HG03159 (cell line): ENCODE measurements at regions not wholly inside any gene's neighbourhood (a gene's known extent, or its start where the extent isn't known, plus 50 kb on each side); places are given as distances from the start of the nearest gene placed in this dataset.
"Not testable (repeated sequence)": the region's sequence is repeated elsewhere in the genome, so short reads cannot be mapped to it uniquely, and the experiment has no call there.

Source experiments
- ATAC-seq: cut with Tn5 transposase; IDR thresholded peaks from one replicate; pipeline ENCODE4 v1.9.1; 2021; ENCODE audit warnings: mild to moderate bottlenecking, moderate library complexity; ENCODE audit not compliant: unreplicated experiment

DNA sequence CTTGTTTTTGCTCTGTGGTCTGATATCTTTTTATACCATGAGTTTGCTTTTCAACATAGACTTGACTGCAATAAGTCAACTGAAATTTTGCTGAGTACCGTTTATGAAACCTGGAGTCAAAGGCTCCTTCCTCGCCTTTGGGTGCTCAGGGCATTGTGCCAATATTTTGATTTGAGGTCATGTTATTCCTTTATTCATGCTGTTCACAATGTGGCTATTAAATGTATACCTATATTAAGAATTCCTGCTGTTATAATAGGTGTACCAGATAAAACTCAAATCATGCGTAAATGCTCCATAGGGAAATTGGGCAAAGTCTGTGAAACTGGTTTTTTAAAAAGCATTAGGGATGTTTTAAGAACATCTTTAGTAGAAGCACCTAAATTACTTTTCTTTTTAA lies 334.0 kb upstream of the NUDT12 start:
- no peak for ATAC-seq

DNA sequence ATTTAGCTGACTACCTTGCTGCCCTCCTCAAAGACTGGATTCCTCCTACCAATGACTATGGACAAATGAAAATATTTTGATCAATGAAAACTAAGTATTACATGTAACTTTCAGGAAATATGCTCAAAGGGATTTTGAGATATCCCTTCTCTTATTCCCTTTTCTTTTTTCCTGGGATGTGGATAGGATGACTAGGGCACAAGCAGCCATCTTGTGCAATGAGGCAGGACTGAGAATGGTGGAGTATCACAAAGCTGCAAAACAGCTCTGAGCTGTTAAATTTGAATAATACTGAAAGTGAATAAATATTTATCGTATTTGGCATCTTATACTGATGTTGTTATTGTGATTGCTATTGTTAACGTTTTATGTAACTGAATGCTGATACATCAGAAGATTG lies 333.1 kb upstream of the NUDT12 start:
- no peak for ATAC-seq

DNA sequence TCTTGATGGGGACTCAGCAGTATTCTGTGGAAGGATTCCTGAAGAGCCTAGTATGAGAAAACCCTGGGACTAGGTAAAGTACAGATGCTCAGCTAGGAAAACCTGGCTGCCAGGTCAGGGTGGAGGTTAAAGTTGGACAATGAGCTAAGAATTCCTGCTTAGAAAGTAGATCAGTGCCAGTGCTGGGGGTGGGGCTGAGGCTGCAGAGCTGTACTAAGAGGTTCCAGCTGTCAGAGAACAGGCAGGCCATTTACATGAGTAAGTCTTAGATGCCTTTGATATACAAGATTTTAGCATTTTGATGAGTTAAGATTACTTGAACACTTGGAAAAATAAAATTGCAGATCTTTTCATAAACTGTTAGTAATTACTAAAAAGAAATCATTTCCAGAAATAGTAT lies 332.3 kb upstream of the NUDT12 start:
- ATAC-seq, result no peak

DNA sequence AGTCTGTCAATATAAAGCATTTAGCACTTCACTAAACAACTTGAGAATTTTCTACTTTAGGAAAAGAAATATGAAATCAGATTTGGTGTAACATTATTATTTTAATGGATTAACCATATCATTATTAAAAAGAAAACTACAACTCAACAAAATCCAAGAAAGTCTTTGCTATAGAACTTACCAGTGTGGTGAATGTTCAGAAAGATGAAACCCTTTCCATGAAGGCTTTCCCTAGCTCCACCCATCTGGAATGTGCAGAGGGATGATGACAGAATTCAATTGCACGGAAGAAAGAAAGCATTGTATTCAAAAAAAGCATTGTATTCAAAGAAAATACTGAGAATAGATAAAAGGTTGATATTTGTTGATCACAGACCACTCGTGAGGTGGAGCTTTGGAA lies 328.6 kb upstream of the NUDT12 start:
- no peak for ATAC-seq

DNA sequence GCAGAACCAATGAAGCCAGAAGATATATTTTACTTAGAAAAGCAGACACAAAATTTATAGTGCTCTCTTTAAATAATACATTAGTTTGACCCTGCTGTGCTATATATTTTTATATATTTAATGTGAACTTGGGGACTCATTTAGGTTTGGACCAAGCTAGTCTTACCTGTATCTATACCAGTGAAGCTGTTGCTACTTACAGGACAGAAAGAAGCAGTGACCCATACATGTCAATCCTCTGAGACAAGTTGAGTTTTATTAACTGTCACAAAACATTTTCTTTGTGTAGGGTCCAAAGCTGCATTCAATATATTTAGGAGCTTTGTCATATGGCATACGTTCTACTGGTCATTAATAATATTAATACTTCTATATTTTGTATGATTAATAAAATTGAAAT lies 327.7 kb upstream of the NUDT12 start:
- ATAC-seq, result no peak

DNA sequence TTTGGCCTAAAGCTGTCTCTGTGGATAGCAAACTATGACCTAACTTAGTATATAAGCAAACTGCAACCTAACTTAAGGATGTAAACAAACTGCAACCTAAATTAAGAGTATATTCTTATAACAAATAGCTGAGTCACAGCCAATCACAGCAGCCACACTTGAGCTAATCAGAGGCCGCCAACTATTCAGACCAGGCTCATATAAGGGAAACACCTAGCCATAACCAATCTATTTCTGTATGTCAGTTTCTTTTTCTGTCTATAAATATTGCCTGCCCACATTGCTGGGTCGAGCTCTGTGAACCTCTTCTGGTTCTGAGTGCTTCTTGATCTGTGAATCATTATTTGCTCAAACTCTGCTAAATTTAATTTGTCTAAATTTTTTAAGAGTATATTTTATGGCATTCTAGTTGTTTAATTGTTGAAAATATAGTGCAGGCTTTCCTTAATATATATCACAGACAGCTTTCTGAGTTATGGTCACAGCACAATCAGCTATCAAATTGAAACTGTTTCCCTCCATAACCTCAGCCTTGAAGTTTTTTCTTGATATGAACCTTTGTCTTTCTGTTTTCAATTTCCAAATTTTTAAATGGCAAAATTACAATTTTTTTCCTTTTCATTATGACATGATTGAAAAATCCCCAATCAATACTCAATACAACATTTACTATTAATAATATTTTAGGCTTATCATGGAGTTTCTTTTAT lies 327.1 kb upstream of the NUDT12 start:
- ATAC-seq, result no peak

DNA sequence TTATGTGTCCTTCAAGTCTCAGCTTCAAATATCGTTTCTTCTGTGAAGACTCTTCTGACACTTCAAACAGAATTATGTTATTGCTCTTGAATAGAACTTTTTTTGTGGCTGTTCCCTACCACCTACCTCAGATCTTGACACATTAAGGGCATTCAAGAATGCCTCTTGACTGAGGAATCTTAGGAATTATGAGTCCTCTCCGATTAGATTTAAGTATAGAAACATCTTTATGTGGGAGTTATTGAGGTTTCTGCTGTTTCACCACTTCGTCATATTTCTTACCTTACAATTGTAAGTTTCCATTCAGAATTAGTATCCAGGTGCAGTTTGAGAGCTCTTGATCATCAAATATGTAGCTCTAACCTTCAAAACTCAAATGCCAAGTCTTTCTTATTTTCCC lies 324.2 kb upstream of the NUDT12 start:
- ATAC-seq, result no peak

DNA sequence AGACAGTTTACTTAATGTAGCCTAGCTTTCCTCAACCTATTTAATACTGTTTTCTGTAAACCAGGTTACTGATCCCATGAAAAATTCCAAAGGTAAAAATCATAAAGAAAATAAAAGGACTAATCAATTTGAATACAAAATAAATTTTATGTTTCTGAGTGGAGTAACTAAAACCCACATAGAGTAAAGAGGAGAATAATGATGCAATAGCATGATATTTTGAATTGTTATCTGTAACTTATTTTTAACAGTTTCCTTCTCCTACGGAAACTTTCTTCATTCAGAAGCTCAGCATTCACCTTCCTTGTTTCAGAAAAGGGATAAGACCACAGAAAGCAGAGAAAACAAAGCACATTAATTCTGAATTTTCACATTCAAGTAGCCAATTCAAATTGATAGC lies 320.6 kb upstream of the NUDT12 start:
- ATAC-seq, result no peak

DNA sequence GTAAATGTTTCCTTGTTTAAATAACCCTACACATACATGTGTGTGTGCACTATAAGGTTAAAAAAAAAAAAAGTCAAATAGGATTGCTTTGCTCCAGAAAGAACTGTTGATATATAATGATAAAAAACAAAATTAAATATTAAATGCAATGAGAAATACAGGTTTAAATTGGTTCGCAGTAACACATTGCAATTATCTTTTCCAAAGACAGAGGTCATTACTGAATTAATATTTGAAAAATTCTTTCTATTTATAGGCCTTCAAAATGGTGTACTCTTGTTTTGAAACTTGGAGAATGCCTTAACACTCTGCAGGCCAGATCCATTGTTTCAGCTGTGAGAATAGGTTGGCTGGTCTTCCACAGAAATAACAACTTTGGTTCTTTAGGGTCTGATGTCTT lies 319.0 kb upstream of the NUDT12 start:
- no peak for ATAC-seq

DNA sequence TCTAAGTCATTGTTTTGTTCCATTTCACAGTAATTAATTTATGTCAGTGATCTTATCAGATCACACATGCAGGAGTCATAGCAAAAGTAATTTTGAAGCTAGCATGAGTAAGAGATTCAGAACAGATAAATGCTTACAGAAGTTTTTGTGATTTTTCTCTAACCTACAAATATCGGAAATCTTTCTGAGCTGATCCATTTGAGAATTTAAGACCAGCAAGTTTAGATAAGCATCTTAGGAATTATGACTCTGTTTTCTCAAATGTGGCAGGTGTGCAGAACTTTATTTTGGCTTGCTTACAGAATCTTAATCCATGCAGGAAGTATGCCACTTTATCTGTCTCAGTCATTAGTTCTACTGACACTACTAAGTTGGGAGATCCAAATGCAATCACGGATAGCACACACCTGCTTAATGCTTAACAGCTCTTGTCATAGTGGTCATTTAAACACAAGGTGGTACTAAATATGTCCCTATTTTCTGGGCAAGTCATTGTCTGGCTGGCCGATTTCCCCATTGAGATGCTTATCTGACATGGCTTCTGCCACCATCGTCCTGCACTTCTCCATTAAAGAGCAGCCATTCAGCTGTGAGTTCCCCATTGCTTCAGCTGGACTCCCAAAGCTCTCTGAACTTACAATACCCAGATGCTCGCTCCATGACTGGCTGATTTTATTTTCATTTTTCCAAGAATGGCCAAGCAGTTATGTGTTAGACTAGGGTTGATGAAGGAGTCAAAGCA lies 305.4 kb upstream of the NUDT12 start:
- ATAC-seq, result no peak

DNA sequence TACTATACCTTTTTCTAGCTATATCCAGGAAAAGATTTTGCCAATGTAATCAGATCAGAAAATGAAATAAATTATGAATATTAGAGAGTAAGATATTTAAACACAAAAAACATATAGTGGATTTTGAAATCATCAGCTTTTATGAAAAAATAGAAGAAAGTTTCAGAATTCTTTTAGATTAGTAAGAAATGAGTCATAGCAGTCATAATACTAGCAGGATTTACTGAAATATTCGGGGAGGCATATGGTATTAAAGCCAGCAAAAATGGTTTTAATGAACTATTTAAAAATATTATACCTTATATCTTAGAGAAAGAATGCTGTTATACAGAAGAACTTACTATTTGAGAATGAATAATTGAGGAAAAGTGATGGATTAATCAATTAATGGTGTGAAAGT lies 303.6 kb upstream of the NUDT12 start:
- ATAC-seq, result no peak

DNA sequence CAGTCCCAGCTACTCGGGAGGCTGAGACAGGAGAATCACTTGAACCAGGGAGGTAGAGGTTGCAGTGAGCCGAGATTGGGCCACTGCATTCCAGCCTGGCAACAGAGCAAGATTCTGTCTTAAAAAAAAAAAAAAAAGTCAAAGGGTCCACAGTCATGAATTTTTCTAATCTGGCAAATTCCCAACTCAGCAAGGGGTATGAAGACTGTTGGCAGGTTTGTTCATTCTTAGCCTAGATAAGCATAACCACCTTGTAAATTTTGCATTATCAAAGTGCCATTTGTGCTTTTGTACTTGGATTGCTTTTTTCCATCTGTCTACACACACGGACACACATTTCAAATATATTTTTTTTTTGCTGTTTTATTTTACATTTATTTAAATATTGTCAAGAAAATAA lies 299.8 kb upstream of the NUDT12 start:
- ATAC-seq, result no peak

DNA sequence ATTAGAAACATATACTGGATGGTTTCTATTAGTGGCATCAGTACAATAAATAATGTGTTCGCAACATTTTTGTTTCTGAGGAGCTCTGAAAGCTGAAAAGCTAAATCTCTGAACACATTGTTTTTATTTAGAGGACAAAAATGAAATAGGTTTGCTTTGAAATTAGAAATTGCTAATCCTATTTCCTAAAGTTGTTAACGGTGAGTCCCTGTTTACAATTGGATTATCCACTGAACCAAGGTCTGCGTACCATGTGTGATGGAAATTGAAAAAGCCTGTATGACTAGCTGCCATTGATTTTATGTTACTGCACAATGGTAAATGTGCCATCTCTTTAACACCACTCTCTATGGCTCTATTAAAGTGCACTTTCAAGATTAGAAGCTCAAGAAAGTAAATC lies 297.7 kb upstream of the NUDT12 start:
- ATAC-seq, result no peak

DNA sequence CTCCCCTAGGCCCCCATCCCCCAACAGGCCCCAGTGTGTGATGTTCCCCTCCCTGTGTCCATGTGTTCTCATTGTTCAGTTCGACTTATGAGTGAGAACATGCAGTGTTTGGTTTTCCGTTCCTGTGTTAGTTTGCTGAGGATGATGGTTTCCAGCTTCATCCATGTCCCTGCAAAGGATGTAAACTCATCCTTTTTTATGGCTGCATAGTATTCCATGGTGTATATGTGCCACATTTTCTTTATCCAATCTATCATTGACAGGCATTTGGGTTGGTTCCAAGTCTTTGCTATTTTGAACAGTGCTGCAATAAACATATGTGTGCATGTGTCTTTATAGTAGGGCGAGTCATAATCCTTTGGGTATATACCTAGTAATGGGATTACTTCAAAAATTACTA lies 295.8 kb upstream of the NUDT12 start:
- not testable (repeated sequence) for ATAC-seq

DNA sequence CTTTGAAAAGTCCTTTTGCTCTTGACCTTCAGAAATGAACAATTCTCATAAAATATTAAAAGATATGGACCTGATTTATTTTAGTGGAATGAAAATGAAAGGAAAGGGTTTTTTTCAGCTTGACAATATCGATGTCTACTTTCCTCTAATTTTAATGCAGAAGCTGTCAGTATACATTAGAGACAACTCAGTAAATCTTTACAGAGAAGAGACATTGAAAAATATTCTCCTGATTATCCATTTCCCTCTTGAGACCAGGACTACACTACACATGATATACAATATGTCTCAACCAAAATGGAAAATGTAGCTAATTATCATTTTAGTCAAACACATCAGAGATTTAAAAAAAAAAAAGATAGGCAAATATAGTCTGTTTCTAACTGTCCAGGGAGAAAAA lies 288.5 kb upstream of the NUDT12 start:
- ATAC-seq, result no peak

DNA sequence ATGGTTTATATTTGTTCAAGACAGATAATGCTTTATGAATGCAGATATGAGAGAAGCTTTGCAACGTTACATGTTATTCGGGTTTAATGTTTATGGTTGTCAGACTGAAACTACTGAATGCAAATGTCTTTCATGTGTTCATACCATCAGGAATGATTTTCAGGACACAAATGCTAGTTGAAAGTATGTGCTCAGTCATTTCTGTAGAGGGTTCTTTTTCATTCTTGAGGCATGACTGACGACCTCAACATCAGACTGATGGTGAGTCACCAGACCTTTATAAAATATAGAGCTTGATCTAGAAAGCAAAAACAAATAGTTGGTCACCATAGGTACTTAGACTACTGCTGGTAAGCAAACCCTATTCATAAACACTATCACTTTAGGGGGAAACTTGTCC lies 287.3 kb upstream of the NUDT12 start:
- no peak for ATAC-seq

DNA sequence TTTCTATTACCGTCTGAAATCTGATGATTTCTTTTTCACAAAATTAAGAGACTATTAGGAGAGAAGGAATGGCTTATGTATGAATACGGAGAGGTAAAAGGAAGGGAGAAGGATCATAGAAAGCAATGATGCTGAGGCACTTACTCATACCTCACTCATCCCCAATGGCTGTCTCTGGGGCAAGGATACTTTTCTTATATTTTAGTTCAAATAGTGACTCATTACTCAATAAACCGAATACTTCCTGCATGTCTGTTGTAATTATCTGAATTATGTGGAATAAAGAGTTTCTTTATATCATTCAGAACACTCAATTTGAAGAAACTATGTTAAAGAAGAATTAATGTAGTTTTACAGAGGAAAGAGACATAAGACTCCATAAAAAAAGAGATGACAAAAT lies 284.5 kb upstream of the NUDT12 start:
- ATAC-seq, result no peak

DNA sequence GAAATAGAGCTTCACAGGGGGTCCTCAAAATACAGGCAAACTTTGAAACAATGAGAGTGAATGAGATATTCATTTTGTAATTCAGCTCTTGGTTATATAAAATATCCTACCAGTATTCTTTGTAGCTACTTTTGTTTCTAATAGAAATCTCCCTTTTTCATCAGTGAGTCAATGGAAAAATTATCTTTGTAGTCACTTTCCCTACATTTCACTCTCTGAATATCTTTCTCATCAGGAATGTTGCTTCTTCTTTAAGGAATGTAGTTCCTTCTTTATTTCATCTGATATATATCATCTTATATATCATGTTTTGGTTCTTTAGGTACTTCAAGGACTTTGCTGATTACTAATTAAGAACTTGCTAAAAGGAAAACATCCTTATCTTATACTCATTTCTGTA lies 280.3 kb upstream of the NUDT12 start:
- no peak for ATAC-seq

DNA sequence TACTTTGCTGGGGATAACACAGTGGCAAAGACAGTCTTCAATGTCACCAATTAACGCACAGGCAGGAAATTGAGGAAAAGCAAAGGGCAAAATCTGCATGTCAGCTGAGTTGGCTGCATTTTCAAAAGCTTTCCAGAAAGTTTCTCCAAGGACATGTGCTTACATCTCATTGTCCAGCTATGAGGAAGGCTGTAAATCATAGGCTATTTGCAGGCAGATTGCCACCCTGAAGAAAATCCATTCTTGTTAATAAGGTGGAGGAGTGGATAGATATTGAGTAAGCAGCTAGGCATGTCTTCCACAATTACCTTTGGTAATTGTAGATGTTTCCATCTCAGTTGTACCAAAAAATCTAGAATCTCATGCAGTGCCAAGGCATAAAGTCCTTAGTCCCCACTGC lies 278.0 kb upstream of the NUDT12 start:
- no peak for ATAC-seq

DNA sequence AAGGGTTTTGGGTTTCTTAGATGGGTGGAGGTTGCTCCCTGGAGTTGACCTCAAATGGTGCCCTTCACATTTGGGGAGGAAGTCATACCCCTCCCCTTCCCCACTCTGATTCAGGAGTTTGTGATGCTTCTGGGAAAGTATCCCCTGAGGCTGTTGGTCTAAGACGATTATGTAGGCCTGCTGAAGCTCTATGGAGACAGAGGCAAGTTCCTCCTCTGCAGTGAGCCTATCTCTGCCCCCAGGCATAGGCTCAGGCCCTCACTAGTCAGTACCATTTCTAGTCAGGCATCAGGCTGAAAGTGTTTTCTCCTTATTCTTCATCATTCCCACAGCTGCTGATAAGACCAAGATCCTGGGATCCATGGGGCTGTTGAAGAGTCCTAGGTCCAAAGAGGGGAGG lies 271.6 kb upstream of the NUDT12 start:
- no peak for ATAC-seq

DNA sequence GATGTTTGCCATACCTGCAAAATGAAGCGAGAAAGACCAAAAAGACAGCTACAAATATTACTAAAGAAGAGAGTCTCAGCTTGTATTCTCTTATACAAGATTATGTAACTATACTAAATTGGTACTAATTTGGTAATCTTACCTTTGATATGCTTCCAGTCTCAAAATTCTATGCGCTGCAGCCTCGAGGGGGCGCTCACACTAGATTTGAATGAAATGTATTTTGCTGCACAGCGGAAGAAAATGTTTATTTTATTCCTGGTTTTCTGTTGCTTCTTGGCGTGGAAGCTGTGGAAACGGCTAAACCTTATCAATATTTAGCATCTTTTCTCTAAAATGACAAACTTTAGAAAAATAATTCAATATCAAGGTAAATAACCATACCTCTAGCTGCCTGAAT lies 267.0 kb upstream of the NUDT12 start:
- ATAC-seq, result no peak

DNA sequence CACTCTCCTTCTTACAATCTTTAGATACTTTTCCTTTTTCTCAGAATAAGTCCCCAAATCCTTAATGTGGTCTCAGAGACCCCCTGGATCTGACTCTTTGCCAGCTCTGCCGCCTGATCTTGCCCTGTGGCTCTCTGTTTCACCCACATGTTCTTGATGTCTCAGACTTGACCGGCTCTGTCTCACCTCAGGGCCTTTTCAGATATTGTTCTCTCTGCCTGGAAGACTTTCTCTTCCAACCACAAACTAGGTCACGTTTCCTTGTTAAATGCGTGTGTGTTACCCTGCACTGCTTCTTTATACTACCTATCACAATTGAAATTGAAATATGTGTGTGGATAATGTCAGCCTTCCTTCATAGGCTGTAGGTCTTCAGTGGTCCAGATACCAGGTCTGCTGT lies 265.4 kb upstream of the NUDT12 start:
- no peak for ATAC-seq

DNA sequence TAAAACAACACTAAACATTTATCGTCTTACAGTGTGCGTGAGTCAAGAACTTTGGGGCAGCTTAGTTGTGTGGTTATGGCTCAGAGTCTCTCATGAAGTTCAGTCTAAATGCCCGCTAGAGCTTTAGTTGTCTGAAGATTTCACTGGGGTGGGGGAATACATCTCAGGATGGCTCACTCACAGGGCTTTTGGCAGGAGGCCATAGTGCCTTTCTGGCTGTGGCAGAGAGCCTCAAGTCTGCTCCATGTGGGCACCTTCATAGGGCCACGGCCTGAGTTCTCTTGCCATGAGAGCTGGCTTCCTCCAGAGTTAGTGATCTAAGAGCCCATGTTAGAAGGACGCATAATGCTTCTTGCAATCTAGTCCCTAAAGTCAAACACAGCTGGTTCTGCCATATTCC lies 258.8 kb upstream of the NUDT12 start:
- no peak for ATAC-seq
